GM18858 (cell line): ENCODE measurements at regions not wholly inside any gene's neighbourhood (a gene's known extent, or its start where the extent isn't known, plus 50 kb on each side); places are given as distances from the start of the nearest gene placed in this dataset.

Source experiments
- ATAC-seq: cut with Tn5 transposase; IDR thresholded peaks from one replicate; pipeline ENCODE4 v1.9.1; 2021; ENCODE audit not compliant: unreplicated experiment

GRCh38 chr2:226531061-226531810 lies 268.4 kb downstream of the IRS1 start:
- no peak for ATAC-seq

- no peak for ATAC-seq
These were observed 270.1 kb downstream of the IRS1 start for GRCh38 chr2:226529556-226529955.

GRCh38 chr2:226526716-226527115 lies 272.9 kb downstream of the IRS1 start:
- no peak for ATAC-seq

GRCh38 chr2:226524381-226524843 lies 275.2 kb downstream of the IRS1 start:
- no peak for ATAC-seq

- ATAC-seq = no peak
These were observed 278.9 kb downstream of the IRS1 start for GRCh38 chr2:226520723-226521122.

GRCh38 chr2:226515344-226516055 lies 284.1 kb downstream of the IRS1 start:
- no peak for ATAC-seq

- no peak for ATAC-seq
These were observed 284.7 kb downstream of the IRS1 start for GRCh38 chr2:226514895-226515294.

- ATAC-seq = no peak
These were observed 288.3 kb downstream of the IRS1 start for GRCh38 chr2:226511311-226511710.

GRCh38 chr2:226508683-226509082 lies 290.9 kb downstream of the IRS1 start:
- ATAC-seq = no peak

- no peak for ATAC-seq
These were observed 291.6 kb downstream of the IRS1 start for GRCh38 chr2:226508005-226508404.

- ATAC-seq = no peak
These were observed 302.3 kb downstream of the IRS1 start for GRCh38 chr2:226497146-226497909.

GRCh38 chr2:226496273-226496550 lies 303.4 kb downstream of the IRS1 start:
- no peak for ATAC-seq

- ATAC-seq = no peak
These were observed 304.0 kb downstream of the IRS1 start for GRCh38 chr2:226495466-226496272.

GRCh38 chr2:226491112-226491511 lies 308.5 kb downstream of the IRS1 start:
- ATAC-seq = no peak

- peak; percentile 62 for ATAC-seq
These were observed 309.7 kb downstream of the IRS1 start for GRCh38 chr2:226489775-226490541.

GRCh38 chr2:226488034-226488433 lies 311.6 kb downstream of the IRS1 start:
- peak; percentile 56 for ATAC-seq

- no peak for ATAC-seq
These were observed 312.0 kb downstream of the IRS1 start for GRCh38 chr2:226487573-226487972.

- no peak for ATAC-seq
These were observed 315.6 kb downstream of the IRS1 start for GRCh38 chr2:226483745-226484619.

- ATAC-seq = no peak
These were observed 316.5 kb downstream of the IRS1 start for GRCh38 chr2:226483143-226483542.
